ENCODE measurements at regions not wholly inside any gene's neighbourhood (a gene's known extent, or its start where the extent isn't known, plus 50 kb on each side); places are given as distances from the start of the nearest gene placed in this dataset.

GRCh38 chr2:35522450-35522849 is 833.1 kb upstream of the CRIM1 start (continued):
- no peak for TF ChIP-seq ZNF292 (tag by site-specific recombination; IDR thresholded peaks at IDR 0.05; ENCODE audit: borderline replicate concordance, low read depth)
- TF ChIP-seq, protein P1, sequence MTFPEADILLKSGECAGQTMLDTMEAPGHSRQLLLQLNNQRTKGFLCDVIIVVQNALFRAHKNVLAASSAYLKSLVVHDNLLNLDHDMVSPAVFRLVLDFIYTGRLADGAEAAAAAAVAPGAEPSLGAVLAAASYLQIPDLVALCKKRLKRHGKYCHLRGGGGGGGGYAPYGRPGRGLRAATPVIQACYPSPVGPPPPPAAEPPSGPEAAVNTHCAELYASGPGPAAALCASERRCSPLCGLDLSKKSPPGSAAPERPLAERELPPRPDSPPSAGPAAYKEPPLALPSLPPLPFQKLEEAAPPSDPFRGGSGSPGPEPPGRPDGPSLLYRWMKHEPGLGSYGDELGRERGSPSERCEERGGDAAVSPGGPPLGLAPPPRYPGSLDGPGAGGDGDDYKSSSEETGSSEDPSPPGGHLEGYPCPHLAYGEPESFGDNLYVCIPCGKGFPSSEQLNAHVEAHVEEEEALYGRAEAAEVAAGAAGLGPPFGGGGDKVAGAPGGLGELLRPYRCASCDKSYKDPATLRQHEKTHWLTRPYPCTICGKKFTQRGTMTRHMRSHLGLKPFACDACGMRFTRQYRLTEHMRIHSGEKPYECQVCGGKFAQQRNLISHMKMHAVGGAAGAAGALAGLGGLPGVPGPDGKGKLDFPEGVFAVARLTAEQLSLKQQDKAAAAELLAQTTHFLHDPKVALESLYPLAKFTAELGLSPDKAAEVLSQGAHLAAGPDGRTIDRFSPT (tag by site-specific recombination; IDR thresholded peaks at IDR 0.05): no peak
- TF ChIP-seq, protein P2, sequence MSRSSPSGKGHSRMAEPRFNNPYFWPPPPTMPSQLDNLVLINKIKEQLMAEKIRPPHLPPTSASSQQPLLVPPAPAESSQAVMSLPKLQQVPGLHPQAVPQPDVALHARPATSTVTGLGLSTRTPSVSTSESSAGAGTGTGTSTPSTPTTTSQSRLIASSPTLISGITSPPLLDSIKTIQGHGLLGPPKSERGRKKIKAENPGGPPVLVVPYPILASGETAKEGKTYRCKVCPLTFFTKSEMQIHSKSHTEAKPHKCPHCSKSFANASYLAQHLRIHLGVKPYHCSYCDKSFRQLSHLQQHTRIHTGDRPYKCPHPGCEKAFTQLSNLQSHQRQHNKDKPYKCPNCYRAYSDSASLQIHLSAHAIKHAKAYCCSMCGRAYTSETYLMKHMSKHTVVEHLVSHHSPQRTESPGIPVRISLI (tag by site-specific recombination; IDR thresholded peaks at IDR 0.05): no peak
- TF ChIP-seq ZBTB21 (tag by site-specific recombination; IDR thresholded peaks at IDR 0.05): no peak

DNA sequence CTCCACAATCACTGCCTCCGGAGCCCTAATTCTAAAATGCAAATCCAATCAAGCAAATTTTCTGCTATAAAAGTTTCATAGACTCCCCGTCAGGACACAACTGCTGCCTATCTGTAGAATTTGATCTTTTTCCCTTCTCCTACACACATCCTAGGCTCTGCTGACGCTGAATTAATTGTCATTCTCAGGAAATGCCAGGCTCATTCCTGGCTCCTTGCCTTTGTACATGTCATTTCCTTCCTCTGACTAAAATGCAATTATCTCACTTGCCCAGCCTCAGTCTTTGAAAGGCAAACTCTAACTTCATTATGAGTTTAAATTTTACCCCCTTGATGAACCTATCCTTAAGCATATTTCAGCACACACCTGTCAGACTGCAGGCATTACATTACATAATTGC is 844.9 kb upstream of the CRIM1 start:
- no peak for TF ChIP-seq PRDM10 (tag by site-specific recombination; IDR thresholded peaks at IDR 0.05)
- no peak for TF ChIP-seq ZBTB8A (tag by site-specific recombination; IDR thresholded peaks at IDR 0.05)
- TF ChIP-seq ZNF404 (tag by site-specific recombination; IDR thresholded peaks at IDR 0.05): no peak
- TF ChIP-seq EGR2 (tag by site-specific recombination; IDR thresholded peaks at IDR 0.05; ENCODE audit: low read depth): no peak
- no peak for TF ChIP-seq ZNF398 (tag by site-specific recombination; IDR thresholded peaks at IDR 0.05)
- no peak for TF ChIP-seq ZBTB7A (tag by site-specific recombination; IDR thresholded peaks at IDR 0.05; ENCODE audit: low read depth)
- no peak for TF ChIP-seq ZNF366 (tag by site-specific recombination; conservative IDR thresholded peaks at IDR 0.05)
- no peak for TF ChIP-seq ZNF510 (tag by site-specific recombination; IDR thresholded peaks at IDR 0.05; ENCODE audit: insufficient replicate concordance)
- TF ChIP-seq GLIS1 (tag by site-specific recombination; IDR thresholded peaks at IDR 0.05): no peak
- no peak for TF ChIP-seq ZNF449 (tag by site-specific recombination; IDR thresholded peaks at IDR 0.05)
- TF ChIP-seq ZNF133 (tag by site-specific recombination; IDR thresholded peaks at IDR 0.05): no peak
- no peak for TF ChIP-seq ZNF530 (tag by site-specific recombination; IDR thresholded peaks at IDR 0.05; ENCODE audit: low read depth)
- POLR2A ChIA-PET: no interaction called here
- CTCF ChIA-PET: no interaction called here
- Histone ChIP-seq H3K4me1 (ENCODE audit: control insufficient read depth, insufficient read depth, low read length) (no peaks in the 10 kb centered on the region), H3K36me3 (ENCODE audit: control insufficient read depth in 2 of 2, insufficient read depth in 1 of 2, low read length in 2 of 2) (no peaks in the 10 kb centered on the region), H3K4me3 (ENCODE audit: low read depth, low read length) (no peak overlapping the region), H3K9me3 (ENCODE audit: control insufficient read depth, insufficient read depth, low read depth, low read length) (no peaks in the 10 kb centered on the region), H3K27ac (ENCODE audit: extremely low read depth, low read depth, low read length) (no peak overlapping the region)

All from HEK293 (cell line).